ENCODE measurements at regions not wholly inside any gene's neighbourhood (a gene's known extent, or its start where the extent isn't known, plus 50 kb on each side); places are given as distances from the start of the nearest gene placed in this dataset.

- no peak for TF ChIP-seq CTCF (IDR thresholded peaks at IDR 0.05; ENCODE audit: insufficient read depth, missing control alignments)
- FAIRE-seq (no peak), DNase-seq (ENCODE audit: insufficient read length, low spot score) (no peak)
Observed at GRCh38 chr18:75477900-75478299, 50.4 kb upstream of the SMIM21 start.
